ENCODE measurements at regions not wholly inside any gene's neighbourhood (a gene's known extent, or its start where the extent isn't known, plus 50 kb on each side); places are given as distances from the start of the nearest gene placed in this dataset.

DNA sequence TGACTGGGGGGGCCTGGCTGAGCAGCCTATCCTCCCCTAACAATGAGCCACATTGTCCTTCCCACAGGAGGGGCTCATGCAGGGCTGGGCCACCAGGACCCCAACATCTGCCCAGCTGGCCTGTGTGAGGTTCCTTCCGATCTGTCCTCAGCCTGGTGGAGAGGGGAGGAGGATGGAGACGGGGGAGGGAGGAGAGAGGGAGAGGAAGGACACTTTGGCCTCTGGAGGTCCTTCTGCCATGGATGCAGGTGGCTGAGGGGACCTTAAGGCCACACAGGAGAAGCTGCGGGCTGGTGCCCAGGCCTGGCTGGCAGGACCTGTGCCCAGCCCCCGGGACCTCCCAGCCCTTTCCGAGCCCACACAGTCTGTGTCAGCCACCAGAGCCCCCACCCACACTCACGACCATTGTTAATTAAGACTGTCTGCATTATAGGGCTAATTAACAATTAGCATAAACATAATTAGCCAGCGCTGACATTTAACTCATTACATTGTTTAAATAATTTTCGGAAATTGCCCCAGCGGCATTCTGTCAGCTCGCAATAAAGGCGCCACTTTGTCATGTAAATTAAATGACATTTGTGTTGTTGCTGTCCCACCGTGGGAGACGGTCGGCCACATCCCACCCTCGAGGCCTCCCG is 53.0 kb upstream of the NKX1-1 start:
- POLR2A ChIA-PET = no interaction called here

GRCh38 chr4:1458581-1458980 is 52.3 kb upstream of the NKX1-1 start:
- DNase-seq (ENCODE audit: low read depth in 1 of 2, low spot score in 1 of 2) (no peak), ATAC-seq (no peak; a peak in 1 of 6 replicates), FAIRE-seq (no peak)
- no peak for TF ChIP-seq EHF (CRISPR knock-in tag; IDR thresholded peaks at IDR 0.05)
- no peak for TF ChIP-seq SMC3 (IDR thresholded peaks at IDR 0.05)
- no peak for TF ChIP-seq ELK1 (IDR thresholded peaks at IDR 0.05; ENCODE audit: low read depth, low read length)
- no peak for TF ChIP-seq RARB (CRISPR knock-in tag; IDR thresholded peaks at IDR 0.05)
- TF ChIP-seq, protein P1, sequence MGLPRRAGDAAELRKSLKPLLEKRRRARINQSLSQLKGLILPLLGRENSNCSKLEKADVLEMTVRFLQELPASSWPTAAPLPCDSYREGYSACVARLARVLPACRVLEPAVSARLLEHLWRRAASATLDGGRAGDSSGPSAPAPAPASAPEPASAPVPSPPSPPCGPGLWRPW (IDR thresholded peaks at IDR 0.05) = no peak
- TF ChIP-seq KDM1A (IDR thresholded peaks at IDR 0.05; ENCODE audit: low read depth) = no peak
- TF ChIP-seq RAD21 (conservative IDR thresholded peaks at IDR 0.05 in 1 of 2, IDR thresholded peaks at IDR 0.05 in 1 of 2) = no peak
- TF ChIP-seq BHLHE40 (IDR thresholded peaks at IDR 0.05; ENCODE audit: low read depth, low read length) = no peak
- no peak for TF ChIP-seq JUNB (IDR thresholded peaks at IDR 0.05)
- no peak for TF ChIP-seq TP53 (CRISPR knock-in tag; IDR thresholded peaks at IDR 0.05)
- no peak for TF ChIP-seq HDAC2 (IDR thresholded peaks at IDR 0.05)
- TF ChIP-seq NFE2L2 (conservative IDR thresholded peaks at IDR 0.05; ENCODE audit: low read length) = no peak
- no peak for TF ChIP-seq CHD4 (IDR thresholded peaks at IDR 0.05; ENCODE audit: borderline replicate concordance)
- TF ChIP-seq RFX5 (IDR thresholded peaks at IDR 0.05) = no peak
- no peak for TF ChIP-seq PBX3 (IDR thresholded peaks at IDR 0.05)
- no peak for TF ChIP-seq ZFP36 (IDR thresholded peaks at IDR 0.05; ENCODE audit: borderline replicate concordance, partially characterized antibody)
- no peak for TF ChIP-seq MAZ (IDR thresholded peaks at IDR 0.05; ENCODE audit: borderline replicate concordance, low read depth, low read length)
- Histone ChIP-seq H3K4me2 (no peak overlapping the region), H3K4me3 (no peak overlapping the region), H3K4me1 (no peaks in the 10 kb centered on the region), H3K27ac (no peak overlapping the region), H3K9me3 (no peaks in the 10 kb centered on the region)
- 0% methylated on average over 2 of the region's 3 CpGs for WGBS (ENCODE audit: missing lambda C conversion rate)
- POLR2A ChIA-PET = no interaction called here
- CTCF ChIA-PET = no interaction called here

More for the DNA sequence above, 53.0 kb upstream of the NKX1-1 start:
- no peak for DNase-seq (ENCODE audit: low read depth in 1 of 2, low spot score in 1 of 2)
- CTCF ChIA-PET = no interaction called here
- ATAC-seq = no peak
- no peak overlapping the region for H3K27ac ChIP-seq
- TF ChIP-seq RFX5 (IDR thresholded peaks at IDR 0.05) (no peak), MYC (IDR thresholded peaks at IDR 0.05; ENCODE audit: borderline replicate concordance, low read length) (no peak), ZFP36 (IDR thresholded peaks at IDR 0.05; ENCODE audit: borderline replicate concordance, partially characterized antibody) (no peak), RNF2 (IDR thresholded peaks at IDR 0.05; ENCODE audit: borderline replicate concordance, low read depth) (no peak), RCOR1 (IDR thresholded peaks at IDR 0.05; ENCODE audit: low read depth, low read length) (no peak), ZSCAN20 (CRISPR knock-in tag; IDR thresholded peaks at IDR 0.05) (no peak)
- TF ChIP-seq, protein P2, sequence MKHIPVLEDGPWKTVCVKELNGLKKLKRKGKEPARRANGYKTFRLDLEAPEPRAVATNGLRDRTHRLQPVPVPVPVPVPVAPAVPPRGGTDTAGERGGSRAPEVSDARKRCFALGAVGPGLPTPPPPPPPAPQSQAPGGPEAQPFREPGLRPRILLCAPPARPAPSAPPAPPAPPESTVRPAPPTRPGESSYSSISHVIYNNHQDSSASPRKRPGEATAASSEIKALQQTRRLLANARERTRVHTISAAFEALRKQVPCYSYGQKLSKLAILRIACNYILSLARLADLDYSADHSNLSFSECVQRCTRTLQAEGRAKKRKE (CRISPR knock-in tag; IDR thresholded peaks at IDR 0.05; ENCODE audit: low read depth) = no peak
- TF ChIP-seq, protein P3, sequence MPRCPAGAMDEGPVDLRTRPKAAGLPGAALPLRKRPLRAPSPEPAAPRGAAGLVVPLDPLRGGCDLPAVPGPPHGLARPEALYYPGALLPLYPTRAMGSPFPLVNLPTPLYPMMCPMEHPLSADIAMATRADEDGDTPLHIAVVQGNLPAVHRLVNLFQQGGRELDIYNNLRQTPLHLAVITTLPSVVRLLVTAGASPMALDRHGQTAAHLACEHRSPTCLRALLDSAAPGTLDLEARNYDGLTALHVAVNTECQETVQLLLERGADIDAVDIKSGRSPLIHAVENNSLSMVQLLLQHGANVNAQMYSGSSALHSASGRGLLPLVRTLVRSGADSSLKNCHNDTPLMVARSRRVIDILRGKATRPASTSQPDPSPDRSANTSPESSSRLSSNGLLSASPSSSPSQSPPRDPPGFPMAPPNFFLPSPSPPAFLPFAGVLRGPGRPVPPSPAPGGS (IDR thresholded peaks at IDR 0.05) = no peak
- no peak for FAIRE-seq
- no peaks in the 10 kb centered on the region for H3K9me3 ChIP-seq
- no peak overlapping the region for H3K4me2 ChIP-seq
- no peak overlapping the region for H3K4me3 ChIP-seq
- 61% methylated on average over 12 of the region's 16 CpGs for WGBS (ENCODE audit: missing lambda C conversion rate)
- no peaks in the 10 kb centered on the region for H3K4me1 ChIP-seq

Small RNA genes in the stretch of these regions (small RNA-seq; reads per million reads assigned to genes)
- 0 reads per million in 6 experiments for gene AC147067.2

Data from A549 (cell line).